GM12875 (cell line): ENCODE measurements at regions not wholly inside any gene's neighbourhood (a gene's known extent, or its start where the extent isn't known, plus 50 kb on each side); places are given as distances from the start of the nearest gene placed in this dataset.

Experiments used
- H3K4me3 ChIP-seq: one replicate; pipeline ENCODE4 v1.5.1; 2011; ENCODE audit warnings: low read depth, low read length, control low read depth
- TF ChIP-seq, protein P1 (sequence below): IDR thresholded peaks from 2 replicates; pipeline ENCODE4 v1.5.1; 2011; ENCODE audit warnings: low read depth, mild to moderate bottlenecking, control low read depth, inconsistent platforms, low read length, moderate library complexity, borderline replicate concordance; ENCODE audit not compliant: insufficient read depth

DNA sequence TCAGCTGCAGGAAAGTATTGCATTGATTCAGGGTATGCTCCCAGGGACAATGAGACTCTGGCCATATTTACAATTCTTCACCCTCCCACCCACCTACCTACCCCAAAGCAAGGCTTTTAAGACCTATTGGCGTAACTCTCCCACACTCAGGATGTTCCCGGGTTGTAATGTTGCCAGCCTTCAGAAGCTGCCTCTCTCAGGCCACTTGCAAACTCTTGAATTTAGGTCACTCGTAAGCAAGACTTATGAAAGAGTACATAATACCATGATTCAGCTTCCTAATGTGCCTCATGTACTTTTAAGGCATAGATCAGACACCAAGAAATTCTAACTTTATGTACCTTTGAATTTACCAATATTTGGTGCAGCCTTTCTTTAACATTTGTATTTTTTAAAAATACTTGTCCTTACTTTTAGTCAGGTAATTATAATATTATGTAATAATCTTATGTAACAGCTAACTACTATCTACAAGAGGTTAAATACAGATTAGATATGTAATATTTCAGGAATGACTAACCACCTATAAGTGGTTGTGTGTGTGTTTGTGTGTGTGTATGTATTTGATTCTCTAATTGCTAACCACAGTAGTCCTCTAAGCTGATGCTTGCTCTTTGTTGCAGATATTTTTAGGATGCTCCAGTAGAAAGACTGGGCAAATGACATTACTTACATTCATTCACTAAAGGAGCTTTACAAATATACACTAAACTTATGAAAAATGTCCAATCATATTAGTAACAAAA is 630.5 kb upstream of the MEF2C start:
- TF ChIP-seq, protein P1, sequence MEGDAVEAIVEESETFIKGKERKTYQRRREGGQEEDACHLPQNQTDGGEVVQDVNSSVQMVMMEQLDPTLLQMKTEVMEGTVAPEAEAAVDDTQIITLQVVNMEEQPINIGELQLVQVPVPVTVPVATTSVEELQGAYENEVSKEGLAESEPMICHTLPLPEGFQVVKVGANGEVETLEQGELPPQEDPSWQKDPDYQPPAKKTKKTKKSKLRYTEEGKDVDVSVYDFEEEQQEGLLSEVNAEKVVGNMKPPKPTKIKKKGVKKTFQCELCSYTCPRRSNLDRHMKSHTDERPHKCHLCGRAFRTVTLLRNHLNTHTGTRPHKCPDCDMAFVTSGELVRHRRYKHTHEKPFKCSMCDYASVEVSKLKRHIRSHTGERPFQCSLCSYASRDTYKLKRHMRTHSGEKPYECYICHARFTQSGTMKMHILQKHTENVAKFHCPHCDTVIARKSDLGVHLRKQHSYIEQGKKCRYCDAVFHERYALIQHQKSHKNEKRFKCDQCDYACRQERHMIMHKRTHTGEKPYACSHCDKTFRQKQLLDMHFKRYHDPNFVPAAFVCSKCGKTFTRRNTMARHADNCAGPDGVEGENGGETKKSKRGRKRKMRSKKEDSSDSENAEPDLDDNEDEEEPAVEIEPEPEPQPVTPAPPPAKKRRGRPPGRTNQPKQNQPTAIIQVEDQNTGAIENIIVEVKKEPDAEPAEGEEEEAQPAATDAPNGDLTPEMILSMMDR = no peak
- H3K4me3 ChIP-seq = no peak overlapping the region

DNA sequence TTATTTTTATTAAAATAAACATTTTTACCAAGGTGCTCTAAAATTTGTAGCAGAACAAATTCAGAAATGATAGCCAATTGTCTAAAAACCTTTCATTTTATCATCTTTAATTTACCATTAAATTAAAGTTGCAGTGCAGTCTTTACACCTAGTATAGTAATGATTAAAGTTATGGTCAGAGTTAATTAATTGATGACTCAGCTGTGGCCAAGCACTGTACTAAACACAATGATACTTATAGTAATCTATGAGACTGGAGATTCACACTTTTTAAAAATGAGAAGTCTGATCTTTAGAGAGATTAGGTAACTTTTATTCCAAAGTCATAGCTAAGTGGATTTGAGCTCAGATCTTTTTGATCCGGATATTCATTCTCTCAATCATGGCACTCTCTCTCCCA is 621.1 kb upstream of the MEF2C start:
- H3K4me3 ChIP-seq = no peak overlapping the region
- TF ChIP-seq, protein P1 = no peak

DNA sequence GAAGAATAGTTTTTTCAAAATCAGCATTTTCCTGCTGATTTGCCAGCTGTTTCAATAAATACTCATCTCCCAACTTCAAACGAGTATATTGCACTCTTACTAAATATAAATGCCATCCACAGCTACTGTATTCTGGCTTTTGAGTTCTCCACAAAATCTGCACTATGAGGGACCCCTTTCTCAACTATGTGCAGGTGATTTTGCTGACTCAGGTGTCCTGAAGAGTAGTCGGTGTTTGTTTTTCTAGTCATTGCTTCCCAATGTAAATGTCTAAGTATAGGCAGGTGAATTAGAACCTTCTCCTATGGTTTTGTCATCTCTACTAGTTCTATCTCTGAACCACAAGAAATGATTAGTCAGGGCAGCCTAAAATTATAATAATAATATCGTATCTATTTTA is 616.8 kb upstream of the MEF2C start:
- H3K4me3 ChIP-seq = no peak overlapping the region
- TF ChIP-seq, protein P1 = no peak

DNA sequence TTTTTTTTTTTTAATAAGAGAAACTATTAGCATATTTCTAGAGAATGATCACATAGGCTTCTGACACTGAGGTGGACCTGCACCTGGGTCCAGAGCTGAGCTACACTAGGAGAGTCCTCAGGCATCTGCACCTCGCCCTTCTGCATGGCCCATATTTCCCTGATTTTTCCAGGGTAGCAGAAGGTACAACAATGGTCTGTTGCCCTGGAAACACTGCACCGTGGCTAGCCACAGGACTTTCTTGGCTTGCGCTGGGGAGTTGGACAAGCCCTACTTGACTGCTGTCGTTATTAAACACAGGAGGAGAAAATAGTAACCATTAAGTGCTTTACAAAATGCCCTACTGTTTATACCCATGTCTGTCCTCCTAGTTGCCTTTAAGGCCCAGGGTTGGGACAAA is 615.7 kb upstream of the MEF2C start:
- TF ChIP-seq, protein P1 = no peak
- H3K4me3 ChIP-seq = no peak overlapping the region

DNA sequence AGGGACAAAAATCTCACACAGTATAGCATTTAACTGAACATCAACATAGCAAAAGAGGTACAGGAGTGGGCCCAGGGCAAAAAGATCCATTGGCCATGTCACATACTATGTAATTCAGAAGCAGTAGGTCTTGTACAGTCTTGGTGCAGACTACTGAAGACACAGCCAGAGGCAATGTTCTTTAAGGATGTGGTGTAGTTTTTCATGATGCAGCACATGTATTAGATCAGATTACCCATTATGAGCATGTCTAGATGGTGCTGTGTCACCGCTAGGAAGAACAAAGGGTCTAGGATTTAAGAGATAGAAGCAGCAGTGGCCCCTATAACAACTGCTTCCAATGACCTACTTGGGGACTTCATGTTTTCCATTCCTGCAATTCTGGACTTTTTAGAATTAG is 610.4 kb upstream of the MEF2C start:
- TF ChIP-seq, protein P1 = no peak
- no peak overlapping the region for H3K4me3 ChIP-seq

DNA sequence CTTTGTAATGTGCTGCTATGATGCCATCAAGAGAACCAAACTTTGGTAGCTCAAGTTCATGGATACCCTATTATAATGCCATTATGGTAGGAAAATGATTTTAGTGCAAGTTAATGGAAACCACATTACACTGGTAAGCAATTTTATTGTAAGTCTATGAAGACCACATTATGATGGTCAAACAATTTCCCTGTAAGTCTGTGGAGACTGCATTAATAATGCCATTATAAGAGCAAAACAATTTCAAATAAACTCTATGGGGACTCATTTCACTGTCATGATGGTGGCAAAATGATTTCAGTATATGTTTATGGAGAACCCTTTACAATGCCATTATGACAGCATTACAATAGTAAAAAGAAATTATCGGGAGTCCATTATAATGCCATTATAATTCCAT is 602.0 kb upstream of the MEF2C start:
- TF ChIP-seq, protein P1 = no peak
- H3K4me3 ChIP-seq = no peak overlapping the region

DNA sequence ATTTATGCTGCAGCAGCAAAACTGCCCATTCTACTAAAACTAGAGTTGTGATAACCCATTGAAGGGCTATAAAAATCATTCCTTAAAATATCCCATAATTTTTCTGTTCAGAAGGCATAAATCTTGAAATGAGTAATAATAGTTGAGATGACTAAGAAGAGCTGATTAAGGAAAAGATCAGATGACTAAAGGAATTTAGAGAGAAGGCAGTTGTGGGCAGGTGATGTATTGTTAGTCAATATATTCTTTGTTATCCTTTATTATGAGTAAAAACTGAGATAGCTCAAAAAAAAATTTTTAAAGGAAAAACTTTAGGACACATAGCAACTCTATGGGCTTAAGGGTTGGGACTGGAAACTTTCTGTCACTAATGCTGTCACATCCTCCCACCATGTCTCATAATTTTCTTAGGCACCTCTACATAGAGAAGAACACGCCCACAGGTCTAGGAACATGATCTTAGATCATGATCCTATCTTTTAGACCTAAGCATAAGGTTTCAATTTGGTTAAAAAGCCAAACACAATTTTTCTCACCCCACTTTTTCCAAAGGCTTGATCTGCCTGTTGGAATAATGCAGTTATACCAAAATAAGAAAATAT is 597.5 kb upstream of the MEF2C start:
- no peak overlapping the region for H3K4me3 ChIP-seq
- TF ChIP-seq, protein P1 = no peak
